K562 (cell line): ENCODE measurements at regions not wholly inside any gene's neighbourhood (a gene's known extent, or its start where the extent isn't known, plus 50 kb on each side); places are given as distances from the start of the nearest gene placed in this dataset.

Experiments used
- ATAC-seq: fragments of 200-7000 bp; cut with Tn5 transposase; 3 replicates; pipeline ENCODE4 v1.9.1; 2020; ENCODE audit warnings: moderate library complexity
- BruUV-seq: library from RNA; stranded (reverse); fragments of 400-500 nt; replicated peaks from 2 replicates; lab custom pipeline; 2021; lab: Mats Ljungman, UMichigan
- CTCF ChIA-PET: fragments of 300-600 bp; formaldehyde crosslinking; extraction: SDS; loops from one replicate; lab custom pipeline; 2021; ENCODE audit warnings: low intra/inter-chr PET ratio; lab: Yijun Ruan, JAX
- POLR2A ChIA-PET: fragments of 300-600, 350-650 bp; sonication (Branson Sonifier 250); formaldehyde crosslinking; extraction: SDS; loops from one replicate; lab custom pipeline; 2021; ENCODE audit warnings: antibody characterized with exemption, inconsistent platforms; lab: Yijun Ruan, JAX
- DNase-seq, 4 experiments: peaks; one replicate each; pipeline versions ENCODE4 v3.0.0 to v3.0.0-alpha.2; 2011 to 2018; ENCODE audit warnings: low spot score in 3 of 4, mixed read lengths in 3 of 4; ENCODE audit errors: extremely low read depth in 1 of 4
- FAIRE-seq: peaks from 2 replicates; lab custom pipeline; 2011; peaks lifted over from hg19 to GRCh38; lab: Jason Lieb, UNC
- H2AFZ ChIP-seq: 2 replicates; pipeline ENCODE4 v1.6.0; 2011; ENCODE audit warnings: low read depth, low read length, control low read depth, inconsistent platforms
- H3K27ac ChIP-seq: fragments of 200-600 bp; 3 replicates; pipeline ENCODE4 v1.8.0; 2011; ENCODE audit warnings: low read depth, mild to moderate bottlenecking, control low read depth, inconsistent platforms, low read length, moderate library complexity, mixed read lengths; ENCODE audit errors: extremely low read depth
- H3K27me3 ChIP-seq, 2 experiments: fragments of 300-600 bp in 1 of 2; 2 replicates in 1 of 2; 3 replicates in 1 of 2; pipeline versions ENCODE4 v1.6.0 to v1.8.0; 2011; ENCODE audit warnings: inconsistent platforms in 2 of 2, low read length in 2 of 2, mild to moderate bottlenecking in 1 of 2, mixed read lengths in 1 of 2, moderate library complexity in 1 of 2; ENCODE audit not compliant: control insufficient read depth in 2 of 2, insufficient read depth in 2 of 2
- H3K36me3 ChIP-seq: fragments of 300-600 bp; 3 replicates; pipeline ENCODE4 v1.8.0; 2011; ENCODE audit warnings: mild to moderate bottlenecking, low read length, inconsistent platforms; ENCODE audit not compliant: control insufficient read depth, insufficient read depth
- H3K4me1 ChIP-seq, 2 experiments: fragments of 200-600 bp in 1 of 2; replicated peaks in 1 of 2; 2 replicates in 1 of 2; 3 replicates in 1 of 2; pipeline versions ENCODE4 v1.5.1 to v1.8.0; 2011; ENCODE audit warnings: inconsistent platforms in 2 of 2, low read length in 2 of 2, mild to moderate bottlenecking in 1 of 2, mixed read lengths in 1 of 2, moderate library complexity in 1 of 2; ENCODE audit not compliant: control insufficient read depth in 2 of 2, insufficient read depth in 2 of 2
- H3K4me2 ChIP-seq: 2 replicates; pipeline ENCODE4 v1.6.1; 2011; ENCODE audit warnings: low read length, control low read depth, inconsistent platforms, mixed read lengths; ENCODE audit not compliant: insufficient read depth
- H3K4me3 ChIP-seq: fragments of 200-600 bp; sonication (generic), shearing (Covaris generic); 2 replicates; pipeline ENCODE4 v1.5.1; 2016; ENCODE audit warnings: control low read depth, inconsistent platforms
- H3K79me2 ChIP-seq: fragments of 200-600 bp; 3 replicates; pipeline ENCODE4 v1.8.0; 2011; ENCODE audit warnings: low read length, inconsistent platforms; ENCODE audit not compliant: control insufficient read depth, insufficient read depth
- H3K9ac ChIP-seq, 2 experiments: 2 replicates each; pipeline versions ENCODE4 v1.6.0 to v1.6.1; 2011; ENCODE audit warnings: low read depth in 2 of 2, low read length in 2 of 2, control low read depth in 1 of 2, inconsistent platforms in 1 of 2, mild to moderate bottlenecking in 1 of 2, mixed read lengths in 1 of 2; ENCODE audit not compliant: insufficient read depth in 1 of 2
- H3K9me1 ChIP-seq: one replicate; pipeline ENCODE4 v1.6.0; 2011; ENCODE audit warnings: inconsistent platforms, mild to moderate bottlenecking, low read length, moderate library complexity; ENCODE audit not compliant: control insufficient read depth, insufficient read depth
- H3K9me3 ChIP-seq: replicated peaks from 2 replicates; pipeline ENCODE4 v1.5.1; 2011; ENCODE audit warnings: low read depth, low read length, inconsistent platforms; ENCODE audit not compliant: control insufficient read depth, insufficient read depth
- H4K20me1 ChIP-seq: replicated peaks from 2 replicates; pipeline ENCODE4 v1.6.1; 2011; ENCODE audit warnings: low read length, inconsistent platforms, mixed read lengths; ENCODE audit not compliant: control insufficient read depth, insufficient read depth
- ARHGAP35 ChIP-seq: fragments of 450-650 bp; IDR thresholded peaks from 2 replicates; pipeline ENCODE4 v1.6.1; 2018; ENCODE audit not compliant: partially characterized antibody
- KAT8 ChIP-seq: fragments of 450-650 bp; IDR thresholded peaks from 2 replicates; pipeline ENCODE4 v1.6.1; 2016; ENCODE audit warnings: low read depth, mild to moderate bottlenecking
- MECOM ChIP-seq: fragments of 250-450 bp; sonication (Bioruptor Pico); IDR thresholded peaks from 2 replicates; pipeline ENCODE4 v1.8.0; 2022; ENCODE audit warnings: inconsistent platforms
- RHOXF2B ChIP-seq: fragments of 250-450 bp; sonication (Bioruptor Pico); conservative IDR thresholded peaks from 2 replicates; pipeline ENCODE4 v1.5.1; 2021
- SLC30A9 ChIP-seq: fragments of 250-450 bp; sonication (Bioruptor Pico); IDR thresholded peaks from 2 replicates; pipeline ENCODE4 v1.8.0; 2022; ENCODE audit warnings: mild to moderate bottlenecking, moderate library complexity
- SMAD3 ChIP-seq: fragments of 450-650 bp; formaldehyde crosslinking; conservative IDR thresholded peaks from 2 replicates; pipeline ENCODE4 v1.4.0; 2020; ENCODE audit warnings: mild to moderate bottlenecking
- SNRNP70 ChIP-seq: fragments of 200-400 bp; formaldehyde crosslinking; optimal IDR thresholded peaks from 2 replicates; pipeline ENCODE3; 2017; ENCODE audit warnings: low read depth, low read length
- ZNF561 ChIP-seq: fragments of 450-650 bp; formaldehyde crosslinking; conservative IDR thresholded peaks from 2 replicates; pipeline ENCODE4 v1.4.0; 2020; ENCODE audit warnings: mild to moderate bottlenecking, moderate library complexity
- WGBS: fragments of 100-300 bp; shearing (Covaris generic); methylation state at CpG from one replicate; pipeline ENCODE4 v1.1.6; 2016; ENCODE audit warnings: low coverage, mixed read lengths; ENCODE audit not compliant: insufficient coverage; ENCODE audit errors: missing lambda C conversion rate; 5-methylcytosine and 5-hydroxymethylcytosine counted together
- in situ Hi-C: fragments of 300-500 bp; cut with MboI; formaldehyde crosslinking; loops from 4 replicates; pipeline ENCODE4 v1.15.0; 2018; ENCODE audit warnings: inconsistent platforms, mixed read lengths
- intact Hi-C: fragments of 100-400 bp; cut with micrococcal nuclease; formaldehyde crosslinking; loops from 2 replicates; pipeline ENCODE4 v1.14.2; 2022
- TF ChIP-seq, protein P1 (sequence below): fragments of 450-650 bp; IDR thresholded peaks from 2 replicates; pipeline ENCODE4 v1.6.1; 2014; ENCODE audit warnings: low read depth, mild to moderate bottlenecking, moderate library complexity, borderline replicate concordance

DNA sequence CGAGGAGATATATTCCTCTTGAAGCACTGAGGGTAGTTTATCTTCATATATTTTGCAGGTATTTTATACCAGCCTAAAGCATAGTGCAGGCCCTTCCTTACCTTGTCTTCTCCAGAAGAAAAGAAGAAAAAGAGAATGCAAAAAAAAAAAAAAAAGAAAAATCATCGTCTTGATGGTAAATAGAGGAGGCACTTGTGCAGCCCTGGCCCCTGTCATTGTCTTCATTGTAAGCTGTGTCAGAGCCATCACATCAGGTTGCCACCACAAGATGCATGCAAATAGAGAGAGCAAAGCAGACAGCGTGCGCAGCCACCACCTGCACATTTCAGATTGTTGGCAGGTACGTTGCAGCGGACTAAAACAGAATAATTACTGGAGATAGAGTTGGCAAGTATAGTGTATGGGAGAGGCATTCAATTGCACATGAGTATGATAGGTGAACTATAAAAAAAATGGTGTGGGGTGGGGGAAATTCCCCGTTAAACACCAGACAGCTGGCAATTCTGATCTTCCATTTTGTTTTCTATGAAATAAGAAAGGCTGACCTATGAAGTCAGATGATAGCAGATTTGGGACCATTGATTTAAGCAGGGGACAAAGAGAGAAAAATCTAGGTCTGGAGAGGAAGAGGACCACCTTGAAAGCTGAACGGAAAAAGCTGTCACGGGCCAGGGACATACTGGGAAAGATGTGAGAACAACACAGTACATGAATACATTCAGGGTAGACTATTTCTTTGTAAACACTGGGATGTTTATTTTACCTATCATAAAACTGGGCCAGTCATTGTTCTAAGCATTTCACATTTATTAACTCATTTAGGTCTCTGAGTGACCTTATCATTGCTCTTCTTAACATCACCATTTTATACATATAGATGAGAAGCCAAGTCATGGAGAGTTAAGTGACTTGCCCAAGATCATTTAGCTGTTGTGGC lies 306.3 kb upstream of the SP8 start:
- no peak for DNase-seq
- Histone ChIP-seq H3K9ac (no peak overlapping the region), H3K4me2 (no peak overlapping the region), H3K27me3 (no peaks in the 10 kb centered on the region), H3K9me3 (no peaks in the 10 kb centered on the region), H2AFZ (no peak overlapping the region), H3K4me3 (no peak overlapping the region), H3K36me3 (no peaks in the 10 kb centered on the region), H3K27ac (no peak overlapping the region), H3K79me2 (no peaks in the 10 kb centered on the region), H3K4me1 (no peaks in the 10 kb centered on the region), H3K9me1 (no peaks in the 10 kb centered on the region), H4K20me1 (no peaks in the 10 kb centered on the region)
- BruUV-seq, result no TSS peak
- FAIRE-seq, result no peak
- ATAC-seq, result no peak
- ChIA-PET POLR2A (interaction anchor here (0.7 kb wide), 1 partner anchor 147 kb away, joined by 3 read pairs; no protein-coding TSS in a partner anchor), CTCF (no interaction called here)
- TF ChIP-seq, protein P1, sequence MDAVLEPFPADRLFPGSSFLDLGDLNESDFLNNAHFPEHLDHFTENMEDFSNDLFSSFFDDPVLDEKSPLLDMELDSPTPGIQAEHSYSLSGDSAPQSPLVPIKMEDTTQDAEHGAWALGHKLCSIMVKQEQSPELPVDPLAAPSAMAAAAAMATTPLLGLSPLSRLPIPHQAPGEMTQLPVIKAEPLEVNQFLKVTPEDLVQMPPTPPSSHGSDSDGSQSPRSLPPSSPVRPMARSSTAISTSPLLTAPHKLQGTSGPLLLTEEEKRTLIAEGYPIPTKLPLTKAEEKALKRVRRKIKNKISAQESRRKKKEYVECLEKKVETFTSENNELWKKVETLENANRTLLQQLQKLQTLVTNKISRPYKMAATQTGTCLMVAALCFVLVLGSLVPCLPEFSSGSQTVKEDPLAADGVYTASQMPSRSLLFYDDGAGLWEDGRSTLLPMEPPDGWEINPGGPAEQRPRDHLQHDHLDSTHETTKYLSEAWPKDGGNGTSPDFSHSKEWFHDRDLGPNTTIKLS, result no peak
- TF ChIP-seq ZNF561 (CRISPR knock-in tag) (no peak), SNRNP70 (no peak), SMAD3 (no peak), KAT8 (no peak), MECOM (CRISPR knock-in tag) (no peak), RHOXF2B (CRISPR knock-in tag) (no peak), ARHGAP35 (no peak), SLC30A9 (no peak)
- under 1% methylated on average over 8 of the region's 9 CpGs for WGBS
- intact Hi-C loops (no loop called here), in situ Hi-C loops (no loop called here)
